MM.1S (cell line): ENCODE measurements at regions not wholly inside any gene's neighbourhood (a gene's known extent, or its start where the extent isn't known, plus 50 kb on each side); places are given as distances from the start of the nearest gene placed in this dataset.

ENCODE experiments used
- EZH2phosphoT487 ChIP-seq: fragments of 300-600 bp; sonication (generic); IDR thresholded peaks from 2 replicates; pipeline ENCODE4 v1.6.1; 2018; ENCODE audit warnings: antibody characterized with exemption, low read length
- TF ChIP-seq, protein P1 (sequence below): fragments of 300-600 bp; sonication (generic); IDR thresholded peaks from 2 replicates; pipeline ENCODE4 v1.5.1; 2016; ENCODE audit warnings: antibody characterized with exemption, low read length, mixed read lengths

DNA sequence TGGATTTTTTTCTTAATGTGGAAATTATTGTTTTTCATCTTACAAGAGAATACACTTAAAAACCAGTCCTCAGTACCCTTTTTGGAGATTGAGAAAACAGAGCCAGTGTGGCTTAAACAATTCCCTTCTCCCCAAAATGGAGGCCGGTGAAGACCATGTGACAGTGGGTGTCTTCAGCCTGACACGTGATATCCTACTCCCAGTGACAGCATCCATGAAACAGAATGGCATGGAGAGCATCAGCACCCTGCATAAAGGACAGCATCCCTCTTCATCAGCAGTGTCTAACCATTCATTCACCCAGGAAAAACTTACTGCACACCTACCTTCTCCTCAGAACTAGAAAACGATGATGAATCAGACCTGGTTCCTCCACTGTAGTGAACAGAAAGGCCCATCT, 103.4 kb upstream of the RAI14 start:
- TF ChIP-seq, protein P1, sequence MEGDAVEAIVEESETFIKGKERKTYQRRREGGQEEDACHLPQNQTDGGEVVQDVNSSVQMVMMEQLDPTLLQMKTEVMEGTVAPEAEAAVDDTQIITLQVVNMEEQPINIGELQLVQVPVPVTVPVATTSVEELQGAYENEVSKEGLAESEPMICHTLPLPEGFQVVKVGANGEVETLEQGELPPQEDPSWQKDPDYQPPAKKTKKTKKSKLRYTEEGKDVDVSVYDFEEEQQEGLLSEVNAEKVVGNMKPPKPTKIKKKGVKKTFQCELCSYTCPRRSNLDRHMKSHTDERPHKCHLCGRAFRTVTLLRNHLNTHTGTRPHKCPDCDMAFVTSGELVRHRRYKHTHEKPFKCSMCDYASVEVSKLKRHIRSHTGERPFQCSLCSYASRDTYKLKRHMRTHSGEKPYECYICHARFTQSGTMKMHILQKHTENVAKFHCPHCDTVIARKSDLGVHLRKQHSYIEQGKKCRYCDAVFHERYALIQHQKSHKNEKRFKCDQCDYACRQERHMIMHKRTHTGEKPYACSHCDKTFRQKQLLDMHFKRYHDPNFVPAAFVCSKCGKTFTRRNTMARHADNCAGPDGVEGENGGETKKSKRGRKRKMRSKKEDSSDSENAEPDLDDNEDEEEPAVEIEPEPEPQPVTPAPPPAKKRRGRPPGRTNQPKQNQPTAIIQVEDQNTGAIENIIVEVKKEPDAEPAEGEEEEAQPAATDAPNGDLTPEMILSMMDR = no peak
- TF ChIP-seq EZH2phosphoT487 = no peak
